Endothelial cell of umbilical vein (primary cell): ENCODE measurements at regions not wholly inside any gene's neighbourhood (a gene's known extent, or its start where the extent isn't known, plus 50 kb on each side); places are given as distances from the start of the nearest gene placed in this dataset.

Source experiments
- BruUV-seq: library from RNA; stranded (reverse); fragments of 400-500 nt; replicated peaks from 2 replicates; lab custom pipeline; 2021; lab: Mats Ljungman, UMichigan
- CTCF ChIA-PET: fragments of 300-600, 350-600 bp; sonication (Branson Sonifier 250); formaldehyde crosslinking; loops from one replicate; lab custom pipeline; 2021; ENCODE audit warnings: antibody characterized with exemption, inconsistent platforms; lab: Charles Lee
- POLR2A ChIA-PET: fragments of 300-600, 350-600 bp; sonication (Branson Sonifier 250); formaldehyde crosslinking; loops from one replicate; lab custom pipeline; 2021; ENCODE audit warnings: antibody characterized with exemption, inconsistent platforms; lab: Charles Lee
- DNase-seq: peaks from one replicate; pipeline ENCODE4 v3.0.0-alpha.2; 2011; ENCODE audit warnings: low read depth, low spot score
- FAIRE-seq: peaks from 2 replicates; lab custom pipeline; 2011; peaks lifted over from hg19 to GRCh38; lab: Jason Lieb, UNC
- H2AFZ ChIP-seq: 2 replicates; pipeline ENCODE4 v1.6.0; 2012; ENCODE audit warnings: low read depth, low read length, control low read depth, inconsistent platforms
- H3K27ac ChIP-seq: 2 replicates; pipeline ENCODE4 v1.5.1; 2011; ENCODE audit warnings: low read depth, mild to moderate bottlenecking, control low read depth, low read length, moderate library complexity; ENCODE audit not compliant: insufficient read depth
- H3K27me3 ChIP-seq, 2 experiments: 2 replicates each; pipeline versions ENCODE4 v1.6.0 to v1.6.1; 2011; ENCODE audit warnings: low read length in 2 of 2, mixed read lengths in 1 of 2; ENCODE audit not compliant: control insufficient read depth in 2 of 2, insufficient read depth in 2 of 2
- H3K36me3 ChIP-seq, 2 experiments: 2 replicates in 1 of 2; 3 replicates in 1 of 2; pipeline ENCODE4 v1.5.1; 2011; ENCODE audit warnings: low read length in 2 of 2, mild to moderate bottlenecking in 1 of 2, moderate library complexity in 1 of 2; ENCODE audit not compliant: control insufficient read depth in 2 of 2, insufficient read depth in 2 of 2; ENCODE audit errors: extremely low read depth in 1 of 2
- H3K4me1 ChIP-seq: 3 replicates; pipeline ENCODE4 v1.5.1; 2011; ENCODE audit warnings: mild to moderate bottlenecking, low read length; ENCODE audit not compliant: control insufficient read depth, insufficient read depth; ENCODE audit errors: extremely low read depth
- H3K4me2 ChIP-seq: 2 replicates; pipeline ENCODE4 v1.6.1; 2011; ENCODE audit warnings: low read length, control low read depth, mixed read lengths; ENCODE audit not compliant: insufficient read depth
- H3K4me3 ChIP-seq, 3 experiments: fragments of 200-600 bp in 1 of 3; sonication (generic), shearing (Covaris generic) in 1 of 3; replicated peaks in 1 of 3; 2 replicates each; pipeline ENCODE4 v1.5.1; 2011 to 2016; ENCODE audit warnings: control low read depth in 3 of 3, low read length in 3 of 3, mild to moderate bottlenecking in 2 of 3, inconsistent platforms in 1 of 3, low read depth in 1 of 3, moderate library complexity in 1 of 3; ENCODE audit not compliant: insufficient read depth in 1 of 3
- H3K79me2 ChIP-seq: 2 replicates; pipeline ENCODE4 v1.6.0; 2012; ENCODE audit warnings: low read length, inconsistent platforms; ENCODE audit not compliant: control insufficient read depth, insufficient read depth
- H3K9ac ChIP-seq: replicated peaks from 2 replicates; pipeline ENCODE3; 2011; ENCODE audit warnings: low read length, control low read depth; ENCODE audit not compliant: insufficient read depth; ENCODE audit errors: extremely low read depth
- H3K9me1 ChIP-seq: replicated peaks from 3 replicates; pipeline ENCODE4 v1.6.0; 2011; ENCODE audit warnings: mild to moderate bottlenecking, low read length; ENCODE audit not compliant: control insufficient read depth, insufficient read depth; ENCODE audit errors: extremely low read depth
- H3K9me3 ChIP-seq: replicated peaks from 2 replicates; pipeline ENCODE4 v1.5.1; 2012; ENCODE audit warnings: low read length, inconsistent platforms; ENCODE audit not compliant: control insufficient read depth, insufficient read depth
- H4K20me1 ChIP-seq: replicated peaks from 2 replicates; pipeline ENCODE3; 2011; ENCODE audit warnings: mild to moderate bottlenecking, low read length; ENCODE audit not compliant: control insufficient read depth, insufficient read depth; ENCODE audit errors: extremely low read depth
- EZH2 ChIP-seq: IDR thresholded peaks from 2 replicates; pipeline ENCODE4 v1.6.1; 2012; ENCODE audit warnings: borderline replicate concordance, low read depth, mild to moderate bottlenecking, moderate library complexity, low read length, inconsistent platforms; ENCODE audit not compliant: severe bottlenecking
- FOS ChIP-seq: IDR thresholded peaks from 2 replicates; pipeline ENCODE4 v1.6.1; 2011; ENCODE audit warnings: mild to moderate bottlenecking, low read length, moderate library complexity, borderline replicate concordance; ENCODE audit not compliant: insufficient read depth
- GATA2 ChIP-seq: IDR thresholded peaks from 2 replicates; pipeline ENCODE4 v1.7.0; 2011; ENCODE audit warnings: low read depth, mild to moderate bottlenecking, moderate library complexity, mixed read lengths, low read length; ENCODE audit not compliant: insufficient read length, insufficient read depth
- JUN ChIP-seq: IDR thresholded peaks from 2 replicates; pipeline ENCODE4 v1.6.1; 2011; ENCODE audit warnings: borderline replicate concordance, low read depth; ENCODE audit not compliant: insufficient read length, insufficient read depth
- MYC ChIP-seq: IDR thresholded peaks from one replicate; pipeline ENCODE4 v1.6.1; 2011; ENCODE audit warnings: mild to moderate bottlenecking, low read depth, low read length
- POLR2A ChIP-seq: IDR thresholded peaks from 2 replicates; pipeline ENCODE4 v1.6.1; 2012; ENCODE audit warnings: low read depth, mild to moderate bottlenecking, control low read depth, low read length
- POLR2AphosphoS5 ChIP-seq: IDR thresholded peaks from 2 replicates; pipeline ENCODE4 v1.6.1; 2012; ENCODE audit warnings: low read depth, mild to moderate bottlenecking, control low read depth, low read length, moderate library complexity; ENCODE audit not compliant: insufficient read depth
- dilution Hi-C: fragments of 300-500 bp; cut with MboI; formaldehyde crosslinking; loops from one replicate; pipeline ENCODE4 v1.15.0; 2019; ENCODE audit warnings: low sequenced_read_pairs; ENCODE audit not compliant: extremely low pct_ligation_motif_present
- intact Hi-C: fragments of 100-400 bp; cut with micrococcal nuclease; formaldehyde crosslinking; loops from one replicate; pipeline ENCODE4 v1.10.0; 2022
- TF ChIP-seq, protein P1 (sequence below), 2 donors: IDR thresholded peaks; 1 replicate in 1 of 2; 2 replicates in 1 of 2; pipeline ENCODE4 v1.5.1; 2011; ENCODE audit warnings: low read length in 2 of 2, mild to moderate bottlenecking in 2 of 2, moderate library complexity in 2 of 2, control low read depth in 1 of 2, inconsistent platforms in 1 of 2, low read depth in 1 of 2; ENCODE audit not compliant: insufficient read depth in 1 of 2; ENCODE audit errors: extremely low read depth in 1 of 2
- TF ChIP-seq, protein P2 (sequence below): IDR thresholded peaks from 2 replicates; pipeline ENCODE4 v1.6.1; 2011; ENCODE audit not compliant: insufficient read depth, insufficient read length

DNA sequence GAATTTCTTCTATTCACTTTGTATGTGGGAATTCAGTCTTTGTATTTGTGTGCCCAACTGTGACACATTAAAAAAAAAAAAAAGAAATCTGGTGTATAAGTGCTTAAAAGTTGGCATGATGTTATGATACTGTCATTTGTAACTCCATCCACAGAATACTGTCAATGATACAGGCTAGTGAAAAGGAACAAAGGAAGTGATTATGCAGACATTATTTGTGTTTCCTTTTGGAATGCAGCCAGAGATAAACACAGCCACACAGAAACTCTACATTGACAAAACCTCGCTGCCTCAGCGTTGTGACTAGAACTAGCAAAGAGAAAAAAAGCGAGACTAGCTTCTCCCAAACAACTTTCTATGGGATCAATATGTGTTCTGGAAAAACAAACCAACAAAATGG, 519.2 kb upstream of the AGTR1 start:
- DNase-seq: peak; percentile 14
- CTCF ChIA-PET: interaction anchor here (0.6 kb wide), 1 partner anchor 648 kb away, joined by 3 read pairs; no protein-coding TSS in a partner anchor
- Histone ChIP-seq H3K36me3 (no peaks in the 10 kb centered on the region), H3K9me1 (no peaks in the 10 kb centered on the region), H3K4me2 (no peak overlapping the region), H3K9me3 (no peaks in the 10 kb centered on the region), H4K20me1 (no peaks in the 10 kb centered on the region), H3K27ac (no peak overlapping the region), H3K4me1 (no peaks in the 10 kb centered on the region), H3K27me3 (no peaks in the 10 kb centered on the region), H3K9ac (no peak overlapping the region), H2AFZ (no peak overlapping the region), H3K4me3 (no peak overlapping the region), H3K79me2 (no peaks in the 10 kb centered on the region)
- FAIRE-seq: peak; percentile 65
- no TSS peak for BruUV-seq
- dilution Hi-C loops: no loop called here
- intact Hi-C loops: no loop called here
- POLR2A ChIA-PET: no interaction called here
- no peak for TF ChIP-seq MYC
- no peak for TF ChIP-seq POLR2AphosphoS5
- TF ChIP-seq, protein P1, sequence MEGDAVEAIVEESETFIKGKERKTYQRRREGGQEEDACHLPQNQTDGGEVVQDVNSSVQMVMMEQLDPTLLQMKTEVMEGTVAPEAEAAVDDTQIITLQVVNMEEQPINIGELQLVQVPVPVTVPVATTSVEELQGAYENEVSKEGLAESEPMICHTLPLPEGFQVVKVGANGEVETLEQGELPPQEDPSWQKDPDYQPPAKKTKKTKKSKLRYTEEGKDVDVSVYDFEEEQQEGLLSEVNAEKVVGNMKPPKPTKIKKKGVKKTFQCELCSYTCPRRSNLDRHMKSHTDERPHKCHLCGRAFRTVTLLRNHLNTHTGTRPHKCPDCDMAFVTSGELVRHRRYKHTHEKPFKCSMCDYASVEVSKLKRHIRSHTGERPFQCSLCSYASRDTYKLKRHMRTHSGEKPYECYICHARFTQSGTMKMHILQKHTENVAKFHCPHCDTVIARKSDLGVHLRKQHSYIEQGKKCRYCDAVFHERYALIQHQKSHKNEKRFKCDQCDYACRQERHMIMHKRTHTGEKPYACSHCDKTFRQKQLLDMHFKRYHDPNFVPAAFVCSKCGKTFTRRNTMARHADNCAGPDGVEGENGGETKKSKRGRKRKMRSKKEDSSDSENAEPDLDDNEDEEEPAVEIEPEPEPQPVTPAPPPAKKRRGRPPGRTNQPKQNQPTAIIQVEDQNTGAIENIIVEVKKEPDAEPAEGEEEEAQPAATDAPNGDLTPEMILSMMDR (IDR thresholded peaks at IDR 0.05; ENCODE audit: extremely low read depth in 1 of 2, insufficient read depth in 1 of 2, low read depth in 1 of 2, low read length in 2 of 2): no peak
- TF ChIP-seq GATA2: no peak
- TF ChIP-seq EZH2: no peak
- TF ChIP-seq FOS: no peak
- TF ChIP-seq JUN: no peak
- TF ChIP-seq, protein P2, sequence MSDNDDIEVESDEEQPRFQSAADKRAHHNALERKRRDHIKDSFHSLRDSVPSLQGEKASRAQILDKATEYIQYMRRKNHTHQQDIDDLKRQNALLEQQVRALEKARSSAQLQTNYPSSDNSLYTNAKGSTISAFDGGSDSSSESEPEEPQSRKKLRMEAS: no peak
- TF ChIP-seq POLR2A: no peak
